ENCODE measurements at regions not wholly inside any gene's neighbourhood (a gene's known extent, or its start where the extent isn't known, plus 50 kb on each side); places are given as distances from the start of the nearest gene placed in this dataset.

- TF ChIP-seq ZBTB26 (tag by site-specific recombination; optimal IDR thresholded peaks at IDR 0.05) (no peak), BCL11A (tag by site-specific recombination; IDR thresholded peaks at IDR 0.05; ENCODE audit: low read depth) (no peak), AEBP2 (tag by site-specific recombination; IDR thresholded peaks at IDR 0.05; ENCODE audit: borderline replicate concordance) (no peak), IKZF3 (tag by site-specific recombination; IDR thresholded peaks at IDR 0.05) (no peak)
Observed at GRCh38 chr5:161790926-161791325, 57.0 kb upstream of the GABRA1 start (continued).

Data from HEK293 (cell line).